GM12891 (cell line): ENCODE measurements at regions not wholly inside any gene's neighbourhood (a gene's known extent, or its start where the extent isn't known, plus 50 kb on each side); places are given as distances from the start of the nearest gene placed in this dataset.
"Not testable (repeated sequence)": the region's sequence is repeated elsewhere in the genome, so short reads cannot be mapped to it uniquely, and the experiment has no call there.

Experiments used
- DNase-seq: peaks from one replicate; pipeline ENCODE4 v3.0.0; 2011; ENCODE audit warnings: low spot score; ENCODE audit not compliant: insufficient read length
- FAIRE-seq: peaks from 2 replicates; lab custom pipeline; 2011; peaks lifted over from hg19 to GRCh38; lab: Jason Lieb, UNC
- PAX5 ChIP-seq: IDR thresholded peaks from 2 replicates; pipeline ENCODE4 v1.6.1; 2011; ENCODE audit warnings: low read length, moderate library complexity, mild to moderate bottlenecking; ENCODE audit not compliant: insufficient read depth, severe bottlenecking
- POLR2A ChIP-seq: IDR thresholded peaks from 2 replicates; pipeline ENCODE4 v1.6.1; 2011; ENCODE audit warnings: low read depth, low read length, control low read depth
- POLR2AphosphoS5 ChIP-seq: IDR thresholded peaks from 2 replicates; pipeline ENCODE4 v1.6.1; 2011; ENCODE audit warnings: low read depth, low read length, control low read depth
- POU2F2 ChIP-seq: IDR thresholded peaks from 2 replicates; pipeline ENCODE4 v1.6.1; 2011; ENCODE audit warnings: low read depth, mild to moderate bottlenecking, control low read depth, low read length, moderate library complexity
- SPI1 ChIP-seq: IDR thresholded peaks from 2 replicates; pipeline ENCODE4 v1.6.1; 2011; ENCODE audit warnings: low read depth, low read length, control low read depth
- TAF1 ChIP-seq: IDR thresholded peaks from 2 replicates; pipeline ENCODE4 v1.6.1; 2011; ENCODE audit warnings: low read depth, low read length, control low read depth

GRCh38 chrX:905848-906566 lies 275.4 kb downstream of the SHOX start:
- TF ChIP-seq PAX5 (no peak), TAF1 (no peak), SPI1 (no peak), POLR2AphosphoS5 (no peak), POU2F2 (no peak), POLR2A (no peak)
- no peak for FAIRE-seq
- no peak for DNase-seq

- FAIRE-seq (no peak), DNase-seq (no peak)
- TF ChIP-seq SPI1 = no peak
- no peak for TF ChIP-seq TAF1
- TF ChIP-seq POU2F2 = no peak
- no peak for TF ChIP-seq PAX5
- TF ChIP-seq POLR2A = no peak
- no peak for TF ChIP-seq POLR2AphosphoS5
Measured at GRCh38 chrX:903116-903515, 272.5 kb downstream of the SHOX start.

DNA sequence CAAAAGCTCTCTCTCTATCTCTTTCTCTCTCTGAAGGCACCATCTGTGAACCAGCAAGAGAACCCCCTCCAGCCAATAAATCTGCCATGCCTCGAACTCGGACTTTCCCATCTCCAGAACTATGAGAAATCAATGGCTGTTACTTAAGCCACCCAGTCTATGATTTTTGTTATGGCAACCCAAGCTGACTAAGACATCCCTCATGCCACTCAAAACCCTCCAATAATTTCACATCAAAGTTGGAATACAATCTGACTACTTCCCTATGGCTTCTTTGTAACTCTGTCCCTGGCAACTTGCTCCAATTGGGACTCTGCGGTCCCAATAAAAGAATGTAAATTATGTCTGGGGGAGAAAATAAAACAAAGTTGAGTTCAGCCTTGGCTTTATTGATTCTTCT lies 265.7 kb downstream of the SHOX start:
- no peak for FAIRE-seq
- no peak for TF ChIP-seq TAF1
- no peak for TF ChIP-seq PAX5
- TF ChIP-seq POLR2A = no peak
- no peak for TF ChIP-seq SPI1
- no peak for TF ChIP-seq POLR2AphosphoS5
- TF ChIP-seq POU2F2 = no peak
- no peak for DNase-seq

GRCh38 chrX:889966-890651 lies 259.5 kb downstream of the SHOX start:
- no peak for TF ChIP-seq POU2F2
- no peak for TF ChIP-seq SPI1
- no peak for TF ChIP-seq PAX5
- TF ChIP-seq POLR2AphosphoS5 = no peak
- no peak for TF ChIP-seq TAF1
- no peak for TF ChIP-seq POLR2A
- DNase-seq (no peak), FAIRE-seq (no peak)

DNA sequence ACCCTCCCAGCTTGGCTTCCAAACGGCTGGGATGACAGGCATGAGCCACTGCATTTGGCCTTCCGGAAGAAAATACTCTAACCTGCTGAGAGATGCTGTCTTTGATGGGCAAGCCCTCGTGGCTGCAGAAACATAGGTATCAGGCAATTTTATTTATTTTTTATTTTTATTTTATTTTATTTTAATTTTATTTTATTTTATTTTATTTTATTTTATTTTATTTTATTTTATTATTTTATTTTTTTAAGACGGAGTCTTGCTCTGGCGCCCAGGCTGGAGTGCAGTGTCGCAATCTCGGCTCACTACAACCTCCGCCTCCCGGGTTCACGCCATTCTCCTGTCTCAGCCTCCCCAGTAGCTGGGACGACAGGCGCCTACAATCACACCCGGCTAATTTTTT lies 257.1 kb downstream of the SHOX start:
- DNase-seq, FAIRE-seq: not testable (repeated sequence)

GRCh38 chrX:883588-883987 lies 253.0 kb downstream of the SHOX start:
- DNase-seq (no peak), FAIRE-seq (no peak)
- no peak for TF ChIP-seq POLR2AphosphoS5
- no peak for TF ChIP-seq TAF1
- no peak for TF ChIP-seq SPI1
- TF ChIP-seq POLR2A = no peak
- no peak for TF ChIP-seq PAX5
- TF ChIP-seq POU2F2 = no peak

DNA sequence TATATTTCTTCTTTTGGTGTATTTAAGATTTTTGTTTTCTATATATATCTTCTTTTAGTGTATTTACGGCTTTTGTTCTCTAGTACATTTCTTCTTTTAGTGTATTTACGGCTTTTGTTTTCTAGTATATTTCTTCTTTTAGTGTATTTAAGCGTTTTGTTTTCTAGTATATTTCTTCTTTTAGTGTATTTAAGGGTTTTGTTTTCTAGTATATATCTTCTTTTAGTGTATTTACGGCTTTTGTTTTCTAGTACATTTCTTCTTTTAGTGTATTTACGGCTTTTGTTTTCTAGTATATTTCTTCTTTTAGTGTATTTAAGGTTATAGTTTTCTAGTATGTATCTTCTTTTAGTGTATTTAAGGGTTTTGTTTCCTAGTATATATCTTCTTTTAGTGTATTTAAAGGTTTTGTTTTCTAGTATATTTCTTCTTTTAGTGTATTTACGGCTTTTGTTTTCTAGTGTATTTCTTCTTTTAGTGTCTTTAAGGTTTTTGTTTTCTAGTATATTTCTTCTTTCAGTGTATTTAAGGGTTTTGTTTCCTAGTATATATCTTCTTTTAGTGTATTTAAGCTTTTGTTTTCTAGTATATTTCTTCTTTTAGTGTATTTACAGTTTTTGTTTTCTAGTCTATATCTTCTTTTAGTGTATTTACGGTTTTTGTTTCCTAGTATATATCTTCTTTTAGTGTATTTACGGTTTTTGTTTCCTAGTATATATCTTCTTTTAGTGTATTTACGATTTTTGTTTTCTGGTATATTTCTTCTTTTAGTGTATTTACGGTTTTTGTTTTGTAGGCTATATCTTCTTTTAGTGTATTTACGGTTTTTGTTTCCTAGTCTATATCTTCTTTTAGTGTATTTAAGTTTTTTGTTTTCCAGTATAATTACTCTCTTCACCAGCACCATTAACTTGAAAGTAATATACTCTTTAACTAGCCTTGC lies 249.4 kb downstream of the SHOX start:
- not testable (repeated sequence) for FAIRE-seq, DNase-seq

GRCh38 chrX:874061-874460 lies 243.5 kb downstream of the SHOX start:
- DNase-seq (no peak), FAIRE-seq (no peak)
- TF ChIP-seq TAF1 (no peak), SPI1 (no peak), POU2F2 (no peak), POLR2A (no peak), PAX5 (no peak), POLR2AphosphoS5 (no peak)

DNA sequence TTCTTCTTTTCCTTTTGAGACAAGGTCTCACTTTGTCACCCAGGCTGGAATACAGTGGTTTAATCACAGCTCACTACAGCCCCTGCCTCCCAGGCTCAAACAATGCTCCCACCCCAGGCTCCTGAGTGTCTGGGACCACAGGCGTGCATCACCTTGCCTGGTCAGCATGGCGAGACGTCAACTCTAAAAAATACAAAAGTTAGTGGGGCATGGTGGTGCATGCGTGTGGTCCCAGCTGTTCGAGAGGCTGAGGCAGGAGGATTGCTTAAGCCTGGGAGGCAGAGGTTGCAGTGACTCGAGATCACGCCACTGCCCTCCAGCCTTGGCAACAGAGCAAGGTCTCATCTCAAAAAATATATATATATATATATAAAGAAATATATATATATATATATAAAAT lies 242.4 kb downstream of the SHOX start:
- FAIRE-seq = no peak
- DNase-seq = no peak
- TF ChIP-seq POLR2A = no peak
- TF ChIP-seq TAF1 = no peak
- TF ChIP-seq POLR2AphosphoS5 = no peak
- no peak for TF ChIP-seq PAX5
- no peak for TF ChIP-seq POU2F2
- TF ChIP-seq SPI1 = no peak
